Lung microvascular endothelial cell (primary cell): ENCODE measurements at regions not wholly inside any gene's neighbourhood (a gene's known extent, or its start where the extent isn't known, plus 50 kb on each side); places are given as distances from the start of the nearest gene placed in this dataset.

Source experiments
- DNase-seq, 2 donors: peaks; one replicate each; pipeline versions ENCODE4 v3.0.0 to v3.0.0-alpha.2; 2010; ENCODE audit warnings: low read depth in 2 of 2

- no peak for DNase-seq
Measured at GRCh38 chr3:170732660-170733245, 137.2 kb downstream of the RPL22L1 start.

GRCh38 chr3:170731281-170731680, 138.7 kb downstream of the RPL22L1 start:
- no peak for DNase-seq

- DNase-seq = peak in 1 of 2 donors; percentile 55
Measured at GRCh38 chr3:170730071-170730812, 139.8 kb downstream of the RPL22L1 start.

GRCh38 chr3:170728181-170728580, 141.8 kb downstream of the RPL22L1 start:
- no peak for DNase-seq

GRCh38 chr3:170727754-170728153, 141.9 kb upstream of the SLC7A14 start:
- DNase-seq = no peak

- peak; percentile 44 to 86 for DNase-seq
Measured at GRCh38 chr3:170726976-170727661, 141.2 kb upstream of the SLC7A14 start.

GRCh38 chr3:170725285-170725731, 139.4 kb upstream of the SLC7A14 start:
- no peak for DNase-seq

- peak in 1 of 2 donors; percentile 16 for DNase-seq
Measured at GRCh38 chr3:170724599-170725280, 138.9 kb upstream of the SLC7A14 start.

GRCh38 chr3:170723241-170723640, 137.4 kb upstream of the SLC7A14 start:
- DNase-seq = no peak

- no peak for DNase-seq
Measured at GRCh38 chr3:170721563-170721962, 135.7 kb upstream of the SLC7A14 start.

GRCh38 chr3:170719300-170719699, 133.4 kb upstream of the SLC7A14 start:
- no peak for DNase-seq

- no peak for DNase-seq
Measured at GRCh38 chr3:170718848-170719247, 133.0 kb upstream of the SLC7A14 start.

- DNase-seq = peak in 1 of 2 donors; percentile 33
Measured at GRCh38 chr3:170717410-170718402, 131.8 kb upstream of the SLC7A14 start.

- DNase-seq = no peak
Measured at GRCh38 chr3:170716172-170716805, 130.4 kb upstream of the SLC7A14 start.

GRCh38 chr3:170714562-170715535, 129.0 kb upstream of the SLC7A14 start:
- peak in 1 of 2 donors; percentile 27 for DNase-seq

- DNase-seq = no peak
Measured at GRCh38 chr3:170714122-170714521, 128.2 kb upstream of the SLC7A14 start.

GRCh38 chr3:170713653-170714052, 127.8 kb upstream of the SLC7A14 start:
- DNase-seq = no peak

- no peak for DNase-seq
Measured at GRCh38 chr3:170712798-170713197, 126.9 kb upstream of the SLC7A14 start.

GRCh38 chr3:170712336-170712735, 126.5 kb upstream of the SLC7A14 start:
- DNase-seq = no peak
